Endodermal cell (in vitro differentiated cells): ENCODE measurements at regions not wholly inside any gene's neighbourhood (a gene's known extent, or its start where the extent isn't known, plus 50 kb on each side); places are given as distances from the start of the nearest gene placed in this dataset.

ENCODE experiments used
- DNase-seq: peaks from one replicate; pipeline ENCODE4 v3.0.0-alpha.2; 2017
- H3K27ac ChIP-seq: 2 replicates; pipeline ENCODE4 v1.5.1; 2013; ENCODE audit warnings: mild to moderate bottlenecking, low read depth, low read length, moderate library complexity
- H3K27me3 ChIP-seq: 2 replicates; pipeline ENCODE4 v1.6.1; 2013; ENCODE audit warnings: mild to moderate bottlenecking, low read length, moderate library complexity; ENCODE audit not compliant: insufficient read depth, control insufficient read depth, poor library complexity, severe bottlenecking
- H3K36me3 ChIP-seq: 2 replicates; pipeline ENCODE4 v1.7.0; 2013; ENCODE audit warnings: mild to moderate bottlenecking, low read length, moderate library complexity; ENCODE audit not compliant: control insufficient read depth, insufficient read depth
- H3K4me1 ChIP-seq: one replicate; pipeline ENCODE4 v1.7.0; 2013; ENCODE audit warnings: low read length; ENCODE audit not compliant: control insufficient read depth, insufficient read depth
- H3K4me3 ChIP-seq: 2 replicates; pipeline ENCODE4 v1.5.1; 2013; ENCODE audit warnings: mild to moderate bottlenecking, low read length, moderate library complexity
- H3K9ac ChIP-seq: 2 replicates; pipeline ENCODE4 v1.6.1; 2013; ENCODE audit warnings: mild to moderate bottlenecking, low read length, moderate library complexity; ENCODE audit not compliant: poor library complexity, severe bottlenecking; ENCODE audit errors: extremely low read depth
- H3K9me3 ChIP-seq: 2 replicates; pipeline ENCODE4 v1.6.1; 2013; ENCODE audit warnings: mild to moderate bottlenecking, low read length, moderate library complexity; ENCODE audit not compliant: control insufficient read depth
- H3K27ac Mint-ChIP-seq: 2 replicates; pipeline ENCODE4 v1.8.0; 2020; ENCODE audit warnings: mixed read lengths
- H3K27me3 Mint-ChIP-seq: 2 replicates; pipeline ENCODE4 v1.8.0; 2021; ENCODE audit warnings: mild to moderate bottlenecking, mixed read lengths; ENCODE audit not compliant: insufficient read depth
- H3K36me3 Mint-ChIP-seq: 2 replicates; pipeline ENCODE4 v1.8.0; 2020; ENCODE audit warnings: low read depth, mixed read lengths
- H3K4me1 Mint-ChIP-seq: 2 replicates; pipeline ENCODE4 v1.8.0; 2020; ENCODE audit warnings: mixed read lengths
- H3K4me3 Mint-ChIP-seq: 2 replicates; pipeline ENCODE4 v1.8.0; 2020; ENCODE audit warnings: mild to moderate bottlenecking, moderate library complexity, mixed read lengths
- H3K9me3 Mint-ChIP-seq: 2 replicates; pipeline ENCODE4 v1.8.0; 2020; ENCODE audit warnings: mild to moderate bottlenecking, mixed read lengths
- CTCF ChIP-seq: fragments of 200-600 bp; sonication (generic); conservative IDR thresholded peaks from 2 replicates; pipeline ENCODE4 v1.5.0; 2021; ENCODE audit warnings: antibody characterized with exemption, mild to moderate bottlenecking
- WGBS, 2 experiments: methylation state at CpG; one replicate each; pipeline versions ENCODE4 v1.1.5 to v1.1.7; 2013; ENCODE audit warnings: missing lambda C conversion rate in 2 of 2, mixed read lengths in 1 of 2; ENCODE audit not compliant: insufficient coverage in 1 of 2, insufficient read length in 1 of 2; 5-methylcytosine and 5-hydroxymethylcytosine counted together

GRCh38 chr2:14127765-14128164 lies 504.8 kb upstream of the LRATD1 start:
- H3K27ac ChIP-seq: no peak overlapping the region
- Mint-ChIP-seq H3K36me3 (no peaks in the 10 kb centered on the region), H3K9me3 (no peaks in the 10 kb centered on the region), H3K4me1 (no peaks in the 10 kb centered on the region), H3K27ac (no peak overlapping the region), H3K4me3 (no peak overlapping the region), H3K27me3 (no peaks in the 10 kb centered on the region)
- H3K36me3 ChIP-seq: no peaks in the 10 kb centered on the region
- no peaks in the 10 kb centered on the region for H3K27me3 ChIP-seq
- H3K9ac ChIP-seq: no peak overlapping the region
- no peaks in the 10 kb centered on the region for H3K9me3 ChIP-seq
- 87 to 91% methylated on average over 3 of the region's 3 CpGs for WGBS, 2 experiments
- no peak for DNase-seq
- no peak overlapping the region for H3K4me3 ChIP-seq
- no peak for TF ChIP-seq CTCF
- no peaks in the 10 kb centered on the region for H3K4me1 ChIP-seq

- H3K4me3 Mint-ChIP-seq: no peak overlapping the region
- no peak overlapping the region for H3K27ac Mint-ChIP-seq
- DNase-seq: no peak
- H3K27ac ChIP-seq: no peak overlapping the region
- no peaks in the 10 kb centered on the region for H3K27me3 Mint-ChIP-seq
- no peak for TF ChIP-seq CTCF
- H3K36me3 ChIP-seq: no peaks in the 10 kb centered on the region
- H3K27me3 ChIP-seq: no peaks in the 10 kb centered on the region
- no peaks in the 10 kb centered on the region for H3K9me3 ChIP-seq
- no peaks in the 10 kb centered on the region for H3K4me1 Mint-ChIP-seq
- H3K4me3 ChIP-seq: no peak overlapping the region
- no peaks in the 10 kb centered on the region for H3K36me3 Mint-ChIP-seq
- 91 to 100% methylated on average over 1 of the region's 1 CpG for WGBS, 2 experiments
- no peaks in the 10 kb centered on the region for H3K9me3 Mint-ChIP-seq
- H3K9ac ChIP-seq: no peak overlapping the region
- no peaks in the 10 kb centered on the region for H3K4me1 ChIP-seq
These were observed 500.1 kb upstream of the LRATD1 start for GRCh38 chr2:14132386-14132785.

GRCh38 chr2:14134771-14135170 lies 497.7 kb upstream of the LRATD1 start:
- Histone ChIP-seq H3K4me3 (no peak overlapping the region), H3K9me3 (no peaks in the 10 kb centered on the region), H3K4me1 (no peaks in the 10 kb centered on the region), H3K27me3 (no peaks in the 10 kb centered on the region), H3K36me3 (no peaks in the 10 kb centered on the region), H3K27ac (no peak overlapping the region), H3K9ac (no peak overlapping the region)
- 83 to 89% methylated on average over 1 to 3 of the region's 3 CpGs for WGBS, 2 experiments
- Mint-ChIP-seq H3K36me3 (no peaks in the 10 kb centered on the region), H3K9me3 (no peaks in the 10 kb centered on the region), H3K4me3 (no peak overlapping the region), H3K27me3 (no peaks in the 10 kb centered on the region), H3K27ac (no peak overlapping the region), H3K4me1 (peaks cover under 1% of the 10 kb centered on the region)
- TF ChIP-seq CTCF: no peak
- DNase-seq: no peak
